ENCODE measurements at regions not wholly inside any gene's neighbourhood (a gene's known extent, or its start where the extent isn't known, plus 50 kb on each side); places are given as distances from the start of the nearest gene placed in this dataset.
"Not testable (repeated sequence)": the region's sequence is repeated elsewhere in the genome, so short reads cannot be mapped to it uniquely, and the experiment has no call there.

- DNase-seq (ENCODE audit: low read depth) = no peak
Measured at GRCh38 chr4:138659037-138659811, 356.4 kb upstream of the NOCT start.

GRCh38 chr4:138658518-138658917, 357.1 kb upstream of the NOCT start:
- DNase-seq (ENCODE audit: low read depth) = no peak

GRCh38 chr4:138656990-138657389, 358.6 kb upstream of the NOCT start:
- no peak for DNase-seq (ENCODE audit: low read depth)

GRCh38 chr4:138655985-138656384, 359.6 kb upstream of the NOCT start:
- no peak for DNase-seq (ENCODE audit: low read depth)

- DNase-seq (ENCODE audit: low read depth) = no peak
Measured at GRCh38 chr4:138655286-138655685, 360.3 kb upstream of the NOCT start.

GRCh38 chr4:138650929-138651448, 364.6 kb upstream of the NOCT start:
- no peak for DNase-seq (ENCODE audit: low read depth)

GRCh38 chr4:138650495-138650894, 365.1 kb upstream of the NOCT start:
- DNase-seq (ENCODE audit: low read depth) = no peak

GRCh38 chr4:138647433-138647832, 368.1 kb upstream of the NOCT start:
- no peak for DNase-seq (ENCODE audit: low read depth)

- DNase-seq (ENCODE audit: low read depth) = no peak
Measured at GRCh38 chr4:138646383-138646782, 369.2 kb upstream of the NOCT start.

GRCh38 chr4:138645289-138645688, 370.3 kb upstream of the NOCT start:
- no peak for DNase-seq (ENCODE audit: low read depth)

- DNase-seq (ENCODE audit: low read depth) = no peak
Measured at GRCh38 chr4:138644322-138644721, 371.3 kb upstream of the NOCT start.

GRCh38 chr4:138643827-138644226, 371.8 kb upstream of the NOCT start:
- DNase-seq (ENCODE audit: low read depth) = no peak

GRCh38 chr4:138639018-138639741, 376.4 kb upstream of the NOCT start:
- no peak for DNase-seq (ENCODE audit: low read depth)

GRCh38 chr4:138636781-138637180, 378.8 kb upstream of the NOCT start:
- DNase-seq (ENCODE audit: low read depth) = no peak

- DNase-seq (ENCODE audit: low read depth) = no peak
Measured at GRCh38 chr4:138634915-138635314, 380.7 kb upstream of the NOCT start.

GRCh38 chr4:138633580-138633904, 382.0 kb upstream of the NOCT start:
- no peak for DNase-seq (ENCODE audit: low read depth)

GRCh38 chr4:138632856-138633579, 382.6 kb upstream of the NOCT start:
- DNase-seq (ENCODE audit: low read depth) = no peak

- no peak for DNase-seq (ENCODE audit: low read depth)
Measured at GRCh38 chr4:138630666-138631065, 384.9 kb upstream of the NOCT start.

GRCh38 chr4:138629669-138630068, 385.9 kb upstream of the NOCT start:
- DNase-seq (ENCODE audit: low read depth) = no peak

- DNase-seq (ENCODE audit: low read depth) = no peak
Measured at GRCh38 chr4:138627096-138627495, 384.9 kb upstream of the SLC7A11 start.

GRCh38 chr4:138622362-138622761, 380.2 kb upstream of the SLC7A11 start:
- DNase-seq (ENCODE audit: low read depth) = not testable (repeated sequence)

GRCh38 chr4:138616775-138617174, 374.6 kb upstream of the SLC7A11 start:
- no peak for DNase-seq (ENCODE audit: low read depth)
